GM18511 (cell line): ENCODE measurements at regions not wholly inside any gene's neighbourhood (a gene's known extent, or its start where the extent isn't known, plus 50 kb on each side); places are given as distances from the start of the nearest gene placed in this dataset.
"Not testable (repeated sequence)": the region's sequence is repeated elsewhere in the genome, so short reads cannot be mapped to it uniquely, and the experiment has no call there.

Experiments
- ATAC-seq: cut with Tn5 transposase; IDR thresholded peaks from one replicate; pipeline ENCODE4 v1.9.1; 2021; ENCODE audit warnings: mild to moderate bottlenecking, moderate library complexity; ENCODE audit not compliant: unreplicated experiment

DNA sequence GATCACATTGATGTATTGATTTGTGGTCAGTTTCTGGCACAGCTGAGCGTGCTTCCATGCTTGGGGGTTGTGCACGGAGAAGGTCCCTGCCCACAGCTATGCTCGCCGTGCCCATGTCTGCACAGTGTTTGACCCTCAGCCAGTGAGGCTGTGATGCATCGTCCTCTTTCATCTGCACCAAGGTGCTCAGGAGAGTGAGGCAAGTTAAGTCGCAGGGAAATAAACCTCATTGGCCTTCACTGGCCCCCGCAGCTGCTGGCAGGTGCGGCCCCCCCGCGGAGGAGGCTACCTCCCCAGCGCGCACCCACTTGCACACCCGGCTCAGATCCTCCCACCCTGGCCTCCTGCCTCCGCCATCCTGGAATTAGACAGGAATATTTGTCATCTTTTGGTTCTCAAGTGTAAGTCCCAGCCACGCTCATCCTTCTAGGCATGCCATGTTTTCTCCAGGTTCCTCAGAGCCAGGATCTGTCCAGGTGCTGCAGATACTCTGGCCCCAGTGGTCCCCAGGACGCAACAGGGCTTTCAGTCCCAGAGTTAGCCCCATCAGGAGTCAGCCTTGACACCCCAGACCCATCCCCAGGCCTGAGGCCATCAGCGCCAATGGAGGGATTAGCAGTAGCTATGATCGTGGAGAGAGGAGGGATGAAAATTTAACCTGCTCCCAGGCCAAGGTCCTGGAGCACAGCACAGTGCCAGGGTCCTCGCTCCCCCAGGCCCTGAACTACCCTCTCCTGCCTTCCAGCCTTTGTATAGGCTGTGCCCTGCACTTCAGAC is 93.7 kb downstream of the OAT start:
- ATAC-seq, result no peak

DNA sequence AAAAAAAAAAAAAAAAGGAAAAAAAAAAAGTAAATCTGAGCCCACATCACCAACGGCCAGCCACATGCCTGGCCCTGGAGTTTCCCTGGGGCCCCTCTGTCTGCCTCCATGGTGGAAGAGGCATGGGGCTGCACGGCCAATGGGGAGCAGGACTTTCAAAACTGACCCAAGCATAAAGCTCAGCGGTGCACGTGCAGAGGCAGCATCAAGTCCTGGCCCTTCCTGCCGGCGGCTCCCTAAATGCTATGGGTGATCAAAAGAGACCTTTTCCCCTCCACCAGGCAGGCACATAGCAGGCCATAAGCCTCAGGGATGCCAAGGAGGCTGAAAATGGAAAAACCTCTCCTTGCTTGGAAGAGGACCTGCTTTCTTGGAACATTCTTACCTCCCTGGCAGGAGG is 94.3 kb downstream of the OAT start:
- ATAC-seq, result no peak

DNA sequence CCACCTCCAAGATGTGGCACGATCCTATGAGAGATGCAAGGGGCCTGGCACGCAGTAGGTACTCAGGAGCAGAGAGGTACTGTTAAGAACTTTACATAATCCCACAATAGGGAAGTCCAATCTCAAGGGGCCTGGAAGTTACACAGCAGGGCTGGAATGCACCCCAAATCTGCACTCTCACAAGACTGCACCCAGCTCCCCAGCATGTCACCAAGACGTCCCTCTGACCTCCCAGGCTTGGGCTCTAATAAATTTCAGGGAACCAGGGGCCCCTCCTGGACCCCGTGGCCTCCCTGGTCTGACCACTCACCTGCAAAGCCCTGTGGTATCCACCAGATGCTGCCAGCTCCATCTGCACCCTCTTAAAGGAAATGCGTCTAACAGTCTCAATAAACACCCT is 94.9 kb downstream of the OAT start:
- ATAC-seq, result no peak

DNA sequence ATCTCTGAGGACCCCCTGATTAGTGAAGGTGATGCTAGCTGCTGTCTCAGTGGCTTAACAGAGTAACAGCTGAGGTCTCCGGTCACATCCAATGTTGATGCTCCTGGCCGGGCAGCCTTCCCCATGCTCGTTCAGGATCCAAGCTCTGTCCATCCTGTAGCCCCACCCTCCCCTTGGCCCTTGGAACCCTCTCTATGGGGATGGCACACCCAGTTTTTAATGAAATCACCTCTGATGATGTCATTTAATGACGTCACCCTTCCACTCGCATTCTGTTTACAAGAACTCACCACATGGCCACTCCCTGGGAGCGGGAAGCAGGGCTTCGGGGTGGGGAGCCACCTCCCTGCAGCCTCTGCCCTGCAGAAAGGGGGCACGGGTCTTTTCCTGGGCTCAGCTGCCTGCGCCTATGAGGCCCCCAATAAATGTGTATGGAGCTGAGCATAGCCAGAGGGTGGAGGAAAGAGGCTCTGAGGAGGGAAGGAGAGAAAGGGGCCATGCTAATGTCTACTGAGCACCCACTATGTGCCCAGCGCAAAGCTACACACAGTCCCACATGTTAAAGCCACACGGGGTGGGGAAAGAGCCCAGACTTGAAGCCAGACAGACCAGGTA is 95.5 kb downstream of the OAT start:
- no peak for ATAC-seq

DNA sequence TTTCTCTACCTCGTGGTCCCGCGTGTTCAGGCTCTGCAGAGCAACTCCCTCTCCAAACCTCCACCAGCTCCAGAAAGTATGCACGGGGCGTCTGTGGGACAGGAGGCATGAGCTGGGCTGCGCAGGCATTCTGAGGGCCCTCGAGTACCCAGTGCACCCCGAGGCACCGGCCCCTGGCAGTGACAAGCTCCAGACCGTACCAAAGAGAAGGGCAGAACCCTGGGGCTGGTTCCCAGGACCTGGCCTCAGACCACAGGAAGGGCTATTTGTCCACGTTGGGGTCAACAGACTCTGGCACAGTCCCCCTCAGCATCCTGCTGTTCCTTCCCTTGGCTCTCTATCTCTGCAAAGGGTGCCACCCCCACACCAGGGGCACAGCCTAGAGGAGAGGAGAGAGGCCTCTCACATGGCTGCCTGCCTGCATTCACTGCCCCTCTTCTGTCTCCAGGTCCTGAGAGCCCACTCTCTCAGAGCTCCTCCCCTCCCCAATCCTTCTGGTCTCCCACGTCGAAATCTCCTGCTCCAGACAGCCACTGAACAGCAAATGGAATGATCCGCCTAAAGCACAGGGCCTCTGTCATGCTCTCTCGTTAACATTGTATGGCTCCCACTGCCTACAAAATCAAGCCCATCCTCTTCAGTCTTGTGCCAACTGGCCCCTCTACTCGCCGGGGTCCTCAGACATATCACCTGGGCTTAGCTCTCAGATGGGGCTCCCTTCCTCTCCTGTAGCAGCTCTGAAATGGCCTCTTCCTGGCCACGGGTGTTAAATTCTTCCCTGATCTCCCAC is 96.3 kb downstream of the OAT start:
- no peak for ATAC-seq

DNA sequence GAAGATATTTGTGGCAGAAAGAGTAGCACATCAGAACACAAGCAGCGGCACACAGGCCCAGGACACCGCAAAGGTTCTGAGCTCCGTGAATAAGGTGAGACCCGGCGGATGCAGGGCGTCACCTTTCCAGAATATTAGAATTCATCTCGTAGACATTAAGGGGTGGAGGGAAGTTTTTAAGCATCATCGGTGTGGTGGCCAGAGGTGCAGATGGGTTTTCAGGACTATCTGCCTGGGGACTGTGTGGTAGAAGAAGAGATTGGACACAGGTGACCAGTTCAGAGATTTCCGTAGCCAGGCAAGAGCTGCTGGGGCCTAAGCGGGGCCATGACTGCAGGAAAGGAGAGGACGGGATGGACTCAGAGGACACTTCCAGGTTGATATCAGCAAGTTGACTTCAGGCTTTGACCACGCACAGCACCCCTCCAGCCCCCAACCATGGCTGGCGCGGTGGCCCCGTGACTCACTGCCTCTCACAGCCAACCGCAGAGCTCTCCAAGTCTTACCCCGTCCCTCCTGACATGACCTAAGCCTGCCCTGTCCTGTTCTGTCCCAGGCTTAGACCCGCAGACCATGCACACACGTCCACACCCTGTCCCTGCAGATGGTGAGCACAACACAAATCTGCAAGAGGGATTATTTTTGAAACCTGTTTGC is 97.2 kb downstream of the OAT start:
- no peak for ATAC-seq

DNA sequence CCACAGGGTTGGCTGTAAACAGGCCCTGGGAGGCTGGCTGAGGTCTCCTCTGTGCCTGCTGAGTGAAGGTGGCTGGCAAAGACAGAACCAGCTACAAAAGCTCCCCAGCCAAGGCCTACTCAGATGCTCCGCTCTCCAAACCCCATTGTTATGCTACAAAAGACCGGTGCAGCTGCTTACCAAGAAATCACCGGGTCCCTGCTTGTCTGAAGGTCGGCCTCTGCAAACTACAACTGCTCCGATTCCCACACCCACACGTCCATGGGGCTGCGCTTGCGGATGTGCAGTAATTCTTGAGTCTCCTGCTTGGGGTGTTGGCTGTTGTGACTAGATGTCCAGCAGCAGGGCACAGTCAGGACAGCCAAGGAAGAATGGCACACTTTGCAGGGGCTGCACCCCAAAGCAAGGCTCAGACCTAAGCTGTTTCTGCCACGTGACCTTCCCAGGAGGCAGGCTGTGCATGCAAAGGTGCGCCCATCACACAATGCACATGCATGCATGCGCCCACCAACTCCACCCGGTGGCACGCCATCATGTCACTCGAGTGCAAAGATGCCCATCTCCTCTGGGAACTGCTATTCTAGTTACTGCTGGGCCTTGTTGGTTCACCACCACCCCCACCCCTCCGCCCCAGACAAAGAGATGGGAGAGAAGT is 97.8 kb downstream of the OAT start:
- ATAC-seq, result no peak

DNA sequence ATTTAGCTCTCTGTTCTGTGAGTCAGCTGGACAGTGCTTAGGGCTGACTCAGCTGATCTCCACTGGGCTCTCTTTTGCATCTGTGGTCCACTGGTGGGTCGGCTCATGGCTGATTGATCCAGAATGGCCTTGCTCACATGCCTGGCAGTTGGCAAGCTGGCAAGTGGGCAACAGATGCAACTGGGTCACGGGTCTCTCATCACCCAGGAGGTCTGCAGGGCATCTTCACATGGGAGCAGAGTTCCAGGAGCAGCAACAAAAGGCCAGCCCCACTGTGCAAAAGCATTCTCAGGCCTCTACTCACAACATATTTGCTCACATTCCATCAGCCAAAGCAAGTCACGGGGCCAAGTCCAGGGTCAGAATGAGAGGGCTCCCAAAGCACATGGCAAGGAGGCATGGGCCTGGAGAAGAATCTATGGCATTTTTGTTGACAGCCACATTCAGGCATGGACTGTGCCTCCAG is 98.8 kb downstream of the OAT start:
- ATAC-seq, result no peak

DNA sequence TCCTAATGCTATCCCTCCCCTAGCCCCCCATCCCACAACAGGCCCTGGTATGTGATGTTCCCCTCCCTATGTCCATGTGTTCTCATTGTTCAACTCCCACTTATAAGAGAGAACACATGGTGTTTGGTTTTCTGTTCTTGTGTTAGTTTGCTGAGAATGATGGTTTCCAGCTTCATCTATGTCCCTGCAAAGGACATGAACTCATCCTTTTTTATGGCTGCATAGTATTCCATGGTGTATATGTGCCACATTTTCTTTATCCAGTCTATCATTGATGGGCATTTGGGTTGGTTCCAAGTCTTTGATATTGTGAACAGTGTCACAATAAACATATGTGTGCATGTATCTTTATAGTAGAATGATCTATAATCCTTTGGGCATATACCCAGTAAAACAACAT is 99.2 kb downstream of the OAT start:
- ATAC-seq, result not testable (repeated sequence)

DNA sequence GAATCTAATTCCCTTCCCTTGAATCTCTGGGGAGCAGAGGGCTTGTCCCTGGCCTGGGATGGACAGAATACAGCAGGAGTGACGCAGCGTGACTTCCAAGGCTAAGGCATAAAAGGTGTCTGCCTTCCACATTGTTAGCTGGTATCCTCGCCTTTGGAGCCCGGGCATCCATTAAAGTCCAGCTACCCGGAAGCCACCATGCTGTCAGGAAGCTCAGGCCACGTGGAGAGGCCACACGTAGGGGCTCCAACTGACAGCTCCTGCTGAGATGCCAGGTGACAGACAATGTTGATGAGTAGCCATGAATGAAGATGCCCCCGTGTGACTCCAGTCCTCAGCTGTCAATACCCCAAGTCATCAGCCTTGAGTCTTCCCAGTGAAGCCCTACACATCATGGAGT is 99.9 kb downstream of the OAT start:
- no peak for ATAC-seq

DNA sequence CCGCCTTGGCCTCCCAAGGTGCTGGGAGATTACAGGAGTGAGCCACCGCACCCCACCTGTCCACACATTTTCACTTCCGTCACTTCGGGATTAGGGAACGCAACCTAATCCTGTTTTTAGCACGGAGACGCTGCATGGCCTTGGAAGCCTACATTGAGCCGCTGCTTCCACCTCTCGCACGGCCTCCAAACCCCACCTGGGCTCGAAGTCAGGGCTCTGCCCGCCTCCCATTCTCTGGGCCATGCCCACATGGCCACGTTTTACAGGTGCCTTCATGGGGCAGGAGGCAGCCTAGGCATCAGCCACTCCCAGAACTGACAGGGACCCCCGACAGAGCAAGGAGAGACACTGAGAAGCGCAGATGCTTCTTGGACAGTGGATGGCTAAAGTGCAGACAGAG is 100.6 kb downstream of the OAT start:
- ATAC-seq, result no peak

DNA sequence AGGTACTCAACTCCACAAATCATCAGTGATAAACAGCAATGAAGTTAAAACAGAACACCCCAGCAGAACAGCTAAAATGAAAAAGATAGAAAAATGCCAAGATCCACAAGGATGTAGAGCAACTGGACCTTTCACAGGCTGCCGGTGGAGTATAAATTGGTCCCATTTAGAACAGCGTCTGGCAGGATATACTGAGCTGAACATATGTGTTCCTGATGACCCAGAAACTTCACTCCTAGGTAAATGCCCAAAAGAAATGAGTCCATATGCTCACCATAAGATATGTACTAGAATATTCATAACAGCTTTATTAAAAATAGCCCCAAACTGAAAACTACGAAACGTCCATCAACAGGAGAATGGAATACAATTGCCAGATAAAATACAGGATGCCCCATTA is 102.4 kb downstream of the OAT start:
- no peak for ATAC-seq

DNA sequence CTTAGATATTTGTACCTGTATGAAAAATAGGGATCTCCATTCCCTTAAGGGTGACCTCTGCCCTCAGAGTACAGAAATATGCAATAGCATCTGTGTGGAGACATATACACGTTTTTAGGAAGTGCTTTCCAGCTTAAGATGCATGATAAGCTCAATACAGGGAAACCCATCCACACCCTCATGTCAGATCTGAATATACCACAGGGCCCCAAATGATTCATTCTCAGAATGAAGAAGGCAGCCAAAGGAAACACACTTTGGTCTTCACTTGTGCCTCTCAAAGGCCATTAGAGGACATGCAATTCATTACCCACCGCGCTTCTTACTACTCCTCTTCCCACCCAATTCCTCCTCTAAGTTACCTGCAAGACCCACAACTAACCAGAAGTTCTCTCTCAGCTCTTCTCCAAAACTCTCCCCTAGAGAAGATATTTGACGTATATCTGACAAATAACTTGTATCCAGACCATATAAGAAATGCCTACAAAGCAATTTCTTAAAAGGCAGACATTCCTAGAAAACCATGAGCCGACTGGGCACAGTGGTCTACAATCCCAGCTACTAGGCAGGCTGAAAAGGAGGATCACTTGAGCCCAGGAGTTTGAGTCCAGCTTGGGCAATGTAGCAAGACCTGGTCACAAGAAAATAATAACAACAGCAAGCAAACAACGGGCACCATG is 103.0 kb downstream of the OAT start:
- ATAC-seq, result no peak

DNA sequence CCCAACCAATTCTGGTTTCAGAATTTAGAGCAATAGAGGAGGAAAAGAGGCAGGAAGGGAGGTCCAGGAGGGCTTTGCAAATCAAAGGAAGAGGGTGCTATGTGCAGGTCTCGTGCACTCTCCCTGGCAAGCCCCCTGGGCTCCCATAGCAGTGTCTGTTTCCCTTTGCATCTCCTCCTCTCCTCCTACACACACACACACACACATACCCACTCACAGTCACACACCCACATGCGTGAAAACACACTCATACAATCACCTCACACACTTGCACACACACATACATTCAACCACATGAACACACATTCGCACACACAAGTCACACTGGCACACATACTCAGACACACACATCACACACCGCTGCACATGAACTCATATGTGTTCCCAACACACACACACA is 105.3 kb downstream of the OAT start:
- ATAC-seq, result no peak

DNA sequence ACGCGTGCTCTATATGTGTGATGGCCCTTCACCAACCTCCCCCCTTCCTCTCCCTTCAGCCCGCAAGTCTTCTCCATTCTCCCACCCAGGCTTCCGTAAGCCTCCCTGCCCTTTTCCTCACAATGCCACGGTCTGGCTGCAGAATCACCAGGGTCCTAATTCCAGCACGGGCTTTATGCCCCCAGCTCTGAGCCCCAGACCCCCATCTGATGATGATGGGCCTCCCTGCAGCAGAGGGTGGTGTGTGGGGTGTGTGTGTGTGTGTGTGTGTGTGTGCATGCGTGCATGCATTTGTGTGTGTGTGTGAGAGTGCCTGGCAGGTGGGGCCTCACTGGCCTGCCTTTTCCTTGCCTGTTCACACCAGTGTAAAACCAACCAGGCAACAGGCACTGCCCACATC is 109.9 kb downstream of the OAT start:
- no peak for ATAC-seq

DNA sequence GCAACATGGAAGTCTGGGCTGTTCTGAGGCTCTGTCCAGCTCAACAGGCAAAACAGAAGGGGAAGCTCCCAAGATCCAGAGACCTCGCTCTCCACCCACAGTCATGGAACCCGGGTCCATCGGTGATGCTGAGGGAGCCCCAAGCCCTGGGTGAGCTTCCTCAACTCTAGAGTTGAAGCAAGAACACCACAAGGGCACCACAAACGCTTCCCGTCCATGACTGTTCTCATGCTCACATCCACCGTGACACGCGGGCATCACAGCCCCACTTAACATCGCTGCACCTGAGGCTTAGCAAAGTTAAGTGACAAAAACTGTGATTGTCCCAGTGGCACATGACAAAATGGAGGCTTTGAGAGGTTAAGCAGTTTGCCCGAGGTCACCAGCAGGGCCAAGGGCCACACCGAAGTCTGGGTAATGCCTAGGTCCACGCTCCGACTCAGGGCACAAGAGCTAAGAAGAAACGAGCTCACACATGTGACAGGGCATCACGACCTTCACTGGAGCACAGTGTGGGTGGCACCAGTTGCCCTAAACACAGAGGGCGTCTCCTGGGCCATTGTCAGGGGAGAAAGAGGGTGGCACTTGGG is 110.6 kb downstream of the OAT start:
- no peak for ATAC-seq

DNA sequence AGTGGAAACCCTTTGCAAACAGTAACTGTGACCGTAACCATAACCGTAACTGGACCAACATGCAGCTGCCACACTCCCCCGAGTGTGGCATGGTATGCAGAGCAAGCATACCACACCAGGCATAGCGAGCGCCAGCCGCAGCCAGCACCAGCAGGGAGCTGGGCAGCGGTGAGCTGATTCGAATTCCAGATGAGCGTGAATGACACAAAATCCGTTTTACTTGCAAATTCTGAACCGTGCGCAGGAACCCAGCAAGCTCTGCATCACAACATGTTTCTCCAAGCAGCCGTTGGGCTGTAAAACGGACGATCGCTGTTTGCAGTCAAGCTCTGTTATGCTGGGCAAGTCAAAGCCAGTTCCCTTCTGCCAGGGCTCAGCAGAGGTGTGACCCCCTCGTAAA is 111.1 kb downstream of the OAT start:
- no peak for ATAC-seq

DNA sequence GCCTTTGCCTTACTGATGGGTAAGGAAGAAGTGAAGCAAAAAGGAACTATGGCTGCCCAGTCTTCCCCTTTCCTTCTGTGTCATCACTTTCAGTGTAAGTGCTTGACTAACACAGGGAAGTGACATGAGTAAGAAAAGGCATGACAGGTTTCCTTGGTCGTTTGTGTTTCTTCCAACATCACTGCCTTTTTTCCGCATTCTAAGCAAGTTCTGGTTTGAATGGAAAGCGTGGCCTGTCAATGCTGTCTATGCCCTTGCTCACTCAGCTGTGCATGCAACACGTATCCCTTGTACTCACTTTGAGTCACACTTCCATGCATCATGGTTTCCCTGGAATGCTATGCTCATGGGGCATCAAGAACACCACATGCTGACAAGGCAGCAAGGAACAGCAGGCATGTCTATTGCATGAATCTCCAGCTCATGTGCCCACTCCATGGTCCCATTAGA is 111.8 kb downstream of the OAT start:
- no peak for ATAC-seq

DNA sequence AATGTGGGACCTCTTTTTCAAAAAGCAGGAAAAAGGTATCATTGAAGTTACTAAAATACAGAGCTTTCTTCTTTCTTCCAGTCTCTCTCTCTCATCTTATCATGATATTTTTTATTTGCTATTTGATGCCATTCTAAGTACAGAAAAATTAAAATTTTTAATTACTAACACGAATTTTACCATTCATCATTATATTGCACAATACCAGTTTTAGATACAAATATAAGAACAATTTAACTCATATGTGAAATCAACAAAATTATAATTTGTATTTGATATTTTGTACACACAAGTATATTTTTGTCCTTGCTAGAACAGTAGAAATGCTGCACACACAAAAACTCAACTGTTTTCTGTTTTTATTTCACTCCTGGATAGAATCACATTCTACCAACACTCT is 112.2 kb downstream of the OAT start:
- ATAC-seq, result no peak

DNA sequence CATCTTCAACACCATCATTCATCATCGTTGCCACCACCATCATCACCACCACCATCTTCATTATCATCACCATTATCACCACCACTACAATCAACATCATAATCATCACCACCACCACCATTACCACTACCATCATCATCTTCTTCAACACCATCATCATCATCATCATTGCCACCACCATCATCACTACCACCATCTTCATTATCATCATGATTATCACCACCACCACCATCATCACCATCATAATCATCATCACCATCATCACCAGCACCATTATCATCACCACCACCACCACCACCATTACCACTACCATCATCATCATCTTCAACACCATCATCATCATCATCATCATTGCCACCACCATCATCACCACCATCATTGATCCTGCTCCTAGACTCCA is 112.7 kb downstream of the OAT start:
- no peak for ATAC-seq
